ENCODE measurements at regions not wholly inside any gene's neighbourhood (a gene's known extent, or its start where the extent isn't known, plus 50 kb on each side); places are given as distances from the start of the nearest gene placed in this dataset.

GRCh38 chr6:99736302-99736701, 129.7 kb downstream of the PRDM13 start:
- no peak for DNase-seq (ENCODE audit: low read depth)
- no peak overlapping the region for H3K4me3 ChIP-seq (ENCODE audit: low read length)
- TF ChIP-seq CTCF (conservative IDR thresholded peaks at IDR 0.05; ENCODE audit: low read length): no peak

GRCh38 chr6:99739526-99739925, 132.9 kb downstream of the PRDM13 start:
- no peak overlapping the region for H3K4me3 ChIP-seq (ENCODE audit: low read length)
- no peak for TF ChIP-seq CTCF (conservative IDR thresholded peaks at IDR 0.05; ENCODE audit: low read length)
- DNase-seq (ENCODE audit: low read depth): no peak

GRCh38 chr6:99741092-99741491, 134.5 kb downstream of the PRDM13 start:
- TF ChIP-seq CTCF (conservative IDR thresholded peaks at IDR 0.05; ENCODE audit: low read length): no peak
- DNase-seq (ENCODE audit: low read depth): no peak
- no peak overlapping the region for H3K4me3 ChIP-seq (ENCODE audit: low read length)

GRCh38 chr6:99743647-99744046, 137.0 kb downstream of the PRDM13 start:
- H3K4me3 ChIP-seq (ENCODE audit: low read length): no peak overlapping the region
- no peak for DNase-seq (ENCODE audit: low read depth)
- no peak for TF ChIP-seq CTCF (conservative IDR thresholded peaks at IDR 0.05; ENCODE audit: low read length)

GRCh38 chr6:99745651-99746050, 139.0 kb downstream of the PRDM13 start:
- peak; percentile 38 for DNase-seq (ENCODE audit: low read depth)
- TF ChIP-seq CTCF (conservative IDR thresholded peaks at IDR 0.05; ENCODE audit: low read length): no peak
- H3K4me3 ChIP-seq (ENCODE audit: low read length): no peak overlapping the region

GRCh38 chr6:99746261-99746895, 139.7 kb downstream of the PRDM13 start:
- no peak overlapping the region for H3K4me3 ChIP-seq (ENCODE audit: low read length)
- peak; percentile 88 for TF ChIP-seq CTCF (conservative IDR thresholded peaks at IDR 0.05; ENCODE audit: low read length)
- peak; percentile 80 for DNase-seq (ENCODE audit: low read depth)

- no peak for TF ChIP-seq CTCF (conservative IDR thresholded peaks at IDR 0.05; ENCODE audit: low read length)
- no peak for DNase-seq (ENCODE audit: low read depth)
- no peak overlapping the region for H3K4me3 ChIP-seq (ENCODE audit: low read length)
Measured at GRCh38 chr6:99761711-99762110, 155.1 kb downstream of the PRDM13 start.
